ENCODE measurements at regions not wholly inside any gene's neighbourhood (a gene's known extent, or its start where the extent isn't known, plus 50 kb on each side); places are given as distances from the start of the nearest gene placed in this dataset.

DNA sequence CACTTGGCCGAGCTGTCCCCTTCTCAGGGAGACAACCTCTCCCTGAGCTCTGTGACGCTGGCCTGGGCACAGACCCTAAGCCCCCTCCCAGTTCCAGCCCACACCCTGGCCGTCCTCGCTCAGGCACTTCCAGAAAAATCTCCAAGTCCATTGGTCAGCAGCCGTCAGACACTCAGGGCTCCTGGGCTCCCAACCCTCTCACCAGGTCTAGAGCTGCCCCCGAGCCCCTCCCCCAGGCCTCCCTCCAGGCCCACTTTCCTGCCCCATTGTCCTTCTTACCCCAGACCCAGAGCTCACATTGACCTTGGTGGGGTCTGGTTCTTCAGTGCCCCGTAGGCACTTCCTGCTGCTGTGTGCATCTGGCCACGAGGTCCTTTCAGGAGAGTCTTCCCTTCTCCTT is 249.3 kb upstream of the RTL1 start:
- no peak overlapping the region for H3K4me2 ChIP-seq (ENCODE audit: low read length)
- H3K36me3 ChIP-seq (ENCODE audit: control insufficient read depth in 1 of 2, insufficient read depth in 2 of 2, low read length in 2 of 2): no peaks in the 10 kb centered on the region
- ChIA-PET POLR2A (no interaction called here), RAD21 (ENCODE audit: low non-redundant PET in 1 of 2, low total read pairs in 2 of 2, uncharacterized antibody in 2 of 2, unreplicated experiment in 2 of 2) (no interaction called here), CTCF (no interaction called here)
- no peak overlapping the region for H3K27ac ChIP-seq (ENCODE audit: low read depth, low read length)
- TF ChIP-seq CEBPB (IDR thresholded peaks at IDR 0.05; ENCODE audit: low read depth): no peak
- no peak for TF ChIP-seq EZH2 (IDR thresholded peaks at IDR 0.05)
- no peak for TF ChIP-seq FOSL1 (IDR thresholded peaks at IDR 0.05; ENCODE audit: low read depth)
- TF ChIP-seq RAD21 (IDR thresholded peaks at IDR 0.05; ENCODE audit: low read depth): no peak
- H3K9ac ChIP-seq (ENCODE audit: low read length): no peak overlapping the region
- H3K79me2 ChIP-seq (ENCODE audit: insufficient read depth, low read length): no peaks in the 10 kb centered on the region
- intact Hi-C loops (cut with micrococcal nuclease): loop anchor here (10.0 kb wide), 1 partner anchor 218 kb away; no protein-coding TSS in a partner anchor
- no peaks in the 10 kb centered on the region for H3K9me3 ChIP-seq (ENCODE audit: control insufficient read depth in 1 of 2, insufficient read depth in 1 of 2, low read depth in 1 of 2, low read length in 2 of 2)
- DNase-seq (ENCODE audit: low read depth, low spot score) (no peak), ATAC-seq (no peak)
- no peak overlapping the region for H3K4me3 ChIP-seq (replicated peaks in 1 of 2; ENCODE audit: low read depth in 1 of 2, low read length in 2 of 2)
- no peaks in the 10 kb centered on the region for H4K20me1 ChIP-seq (ENCODE audit: insufficient read depth)
- no peaks in the 10 kb centered on the region for H3K27me3 ChIP-seq (ENCODE audit: insufficient read depth, low read length)
- no peaks in the 10 kb centered on the region for H3K9me2 ChIP-seq (ENCODE audit: insufficient read depth)
- BruUV-seq (replicated peaks): no TSS peak
- peaks cover 12 to 29% of the 10 kb centered on the region in 2 experiments for H3K4me1 ChIP-seq (ENCODE audit: control insufficient read depth in 1 of 2, insufficient read depth in 2 of 2, low read length in 2 of 2)
- no peak overlapping the region for H2AFZ ChIP-seq (ENCODE audit: low read depth, low read length, poor library complexity, severe bottlenecking)

DNA sequence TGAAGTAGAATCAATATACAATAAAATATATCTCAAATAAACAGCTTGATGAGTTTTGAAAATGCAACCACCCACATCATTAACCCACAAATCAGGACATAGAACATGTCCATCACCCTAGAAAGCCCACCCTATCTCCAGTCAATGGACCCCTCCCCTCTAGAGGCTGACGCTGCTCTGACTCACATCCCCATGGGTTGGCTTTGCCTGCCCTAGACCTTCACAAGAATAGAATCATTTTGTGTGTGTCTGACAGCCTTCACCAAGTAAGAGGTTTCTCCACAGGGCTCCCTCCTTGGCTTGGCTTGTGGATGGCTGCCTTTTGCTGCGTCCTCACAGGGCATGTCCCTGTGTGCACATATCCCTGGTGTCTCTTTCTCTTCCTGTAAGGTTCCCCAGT is 250.2 kb upstream of the RTL1 start:
- H4K20me1 ChIP-seq (ENCODE audit: insufficient read depth): no peaks in the 10 kb centered on the region
- intact Hi-C loops (cut with micrococcal nuclease): loop anchor here (10.0 kb wide), 1 partner anchor 219 kb away; no protein-coding TSS in a partner anchor
- DNase-seq (ENCODE audit: low read depth, low spot score) (no peak), ATAC-seq (no peak)
- H3K9me2 ChIP-seq (ENCODE audit: insufficient read depth): no peaks in the 10 kb centered on the region
- no peaks in the 10 kb centered on the region for H3K27me3 ChIP-seq (ENCODE audit: insufficient read depth, low read length)
- H3K4me1 ChIP-seq (ENCODE audit: control insufficient read depth in 1 of 2, insufficient read depth in 2 of 2, low read length in 2 of 2): peaks cover 12 to 29% of the 10 kb centered on the region in 2 experiments
- H3K79me2 ChIP-seq (ENCODE audit: insufficient read depth, low read length): no peaks in the 10 kb centered on the region
- ChIA-PET POLR2A (no interaction called here), CTCF (no interaction called here), RAD21 (ENCODE audit: low non-redundant PET in 1 of 2, low total read pairs in 2 of 2, uncharacterized antibody in 2 of 2, unreplicated experiment in 2 of 2) (no interaction called here)
- no peak overlapping the region for H3K4me2 ChIP-seq (ENCODE audit: low read length)
- TF ChIP-seq SRF (IDR thresholded peaks at IDR 0.05; ENCODE audit: low read depth) (no peak), FOSL1 (IDR thresholded peaks at IDR 0.05; ENCODE audit: low read depth) (0 out of 2 replicates have a peak, but pooled peaks have one; percentile 14)
- H3K36me3 ChIP-seq (ENCODE audit: control insufficient read depth in 1 of 2, insufficient read depth in 2 of 2, low read length in 2 of 2): no peaks in the 10 kb centered on the region
- no peak overlapping the region for H3K9ac ChIP-seq (ENCODE audit: low read length)
- H2AFZ ChIP-seq (ENCODE audit: low read depth, low read length, poor library complexity, severe bottlenecking): no peak overlapping the region
- H3K27ac ChIP-seq (ENCODE audit: low read depth, low read length): no peak overlapping the region
- BruUV-seq (replicated peaks): no TSS peak
- H3K9me3 ChIP-seq (ENCODE audit: control insufficient read depth in 1 of 2, insufficient read depth in 1 of 2, low read depth in 1 of 2, low read length in 2 of 2): no peaks in the 10 kb centered on the region
- H3K4me3 ChIP-seq (replicated peaks in 1 of 2; ENCODE audit: low read depth in 1 of 2, low read length in 2 of 2): no peak overlapping the region
